Lower leg skin (tissue), 3 donors: ENCODE measurements at regions not wholly inside any gene's neighbourhood (a gene's known extent, or its start where the extent isn't known, plus 50 kb on each side); places are given as distances from the start of the nearest gene placed in this dataset.

Source experiments
- POLR2A ChIP-seq, 2 donors: fragments of 450-650 bp; IDR thresholded peaks; one replicate each; pipeline ENCODE4 v1.6.1; 2016 to 2017; ENCODE audit warnings: antibody characterized with exemption in 2 of 2, mild to moderate bottlenecking in 1 of 2, moderate library complexity in 1 of 2
- TF ChIP-seq, protein P1 (sequence below), 3 donors: fragments of 450-650 bp; IDR thresholded peaks; one replicate each; pipeline ENCODE4 v1.5.1; 2016; ENCODE audit warnings: antibody characterized with exemption in 3 of 3, mild to moderate bottlenecking in 3 of 3, moderate library complexity in 2 of 3

DNA sequence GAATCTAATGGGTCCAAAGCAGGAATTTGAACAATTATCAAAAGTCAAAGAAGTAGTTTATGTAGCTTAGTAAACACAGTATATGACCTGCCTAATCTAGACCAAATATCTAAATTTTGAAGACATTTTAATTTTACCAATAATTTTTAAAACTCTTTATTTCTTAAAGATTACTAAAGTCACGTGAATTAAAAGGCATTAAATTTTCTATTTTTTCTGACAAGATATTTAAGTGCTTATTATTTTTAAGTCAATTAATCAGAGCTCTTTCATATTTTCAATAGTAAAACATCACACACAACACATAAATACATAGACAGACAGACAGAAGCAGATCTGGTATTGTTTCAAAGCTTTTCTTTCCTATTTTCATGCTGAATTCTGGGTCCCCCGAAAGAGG is 89.5 kb downstream of the ZNF467 start:
- TF ChIP-seq, protein P1, sequence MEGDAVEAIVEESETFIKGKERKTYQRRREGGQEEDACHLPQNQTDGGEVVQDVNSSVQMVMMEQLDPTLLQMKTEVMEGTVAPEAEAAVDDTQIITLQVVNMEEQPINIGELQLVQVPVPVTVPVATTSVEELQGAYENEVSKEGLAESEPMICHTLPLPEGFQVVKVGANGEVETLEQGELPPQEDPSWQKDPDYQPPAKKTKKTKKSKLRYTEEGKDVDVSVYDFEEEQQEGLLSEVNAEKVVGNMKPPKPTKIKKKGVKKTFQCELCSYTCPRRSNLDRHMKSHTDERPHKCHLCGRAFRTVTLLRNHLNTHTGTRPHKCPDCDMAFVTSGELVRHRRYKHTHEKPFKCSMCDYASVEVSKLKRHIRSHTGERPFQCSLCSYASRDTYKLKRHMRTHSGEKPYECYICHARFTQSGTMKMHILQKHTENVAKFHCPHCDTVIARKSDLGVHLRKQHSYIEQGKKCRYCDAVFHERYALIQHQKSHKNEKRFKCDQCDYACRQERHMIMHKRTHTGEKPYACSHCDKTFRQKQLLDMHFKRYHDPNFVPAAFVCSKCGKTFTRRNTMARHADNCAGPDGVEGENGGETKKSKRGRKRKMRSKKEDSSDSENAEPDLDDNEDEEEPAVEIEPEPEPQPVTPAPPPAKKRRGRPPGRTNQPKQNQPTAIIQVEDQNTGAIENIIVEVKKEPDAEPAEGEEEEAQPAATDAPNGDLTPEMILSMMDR (IDR thresholded peaks at IDR 0.05) = no peak
- no peak for TF ChIP-seq POLR2A (IDR thresholded peaks at IDR 0.05)
